Cardiac muscle cell (in vitro differentiated cells and primary cell): ENCODE measurements at regions not wholly inside any gene's neighbourhood (a gene's known extent, or its start where the extent isn't known, plus 50 kb on each side); places are given as distances from the start of the nearest gene placed in this dataset.

Experiments
- DNase-seq, 2 donors: peaks; one replicate each; pipeline versions ENCODE4 v3.0.0 to v3.0.0-alpha.2; 2010 to 2017; ENCODE audit warnings: low read depth in 1 of 2, low spot score in 1 of 2
- H3K27ac ChIP-seq: fragments of 200-600 bp; sonication (generic); 2 replicates; pipeline ENCODE4 v1.5.1; 2016
- H3K27me3 ChIP-seq: fragments of 200-600 bp; sonication (generic); 2 replicates; pipeline ENCODE4 v1.6.0; 2016; ENCODE audit warnings: control low read depth
- H3K36me3 ChIP-seq: fragments of 200-600 bp; sonication (generic); 2 replicates; pipeline ENCODE4 v1.5.1; 2016; ENCODE audit warnings: control low read depth
- H3K4me1 ChIP-seq: fragments of 200-600 bp; sonication (generic); 2 replicates; pipeline ENCODE4 v1.8.1; 2017; ENCODE audit warnings: low read depth, mild to moderate bottlenecking, mixed run types
- H3K4me3 ChIP-seq: fragments of 200-600 bp; sonication (generic); 2 replicates; pipeline ENCODE4 v1.5.1; 2016; ENCODE audit warnings: mild to moderate bottlenecking
- H3K9me3 ChIP-seq: fragments of 200-600 bp; sonication (generic); 2 replicates; pipeline ENCODE4 v1.5.1; 2017; ENCODE audit warnings: low read depth, mild to moderate bottlenecking, control low read depth
- CTCF ChIP-seq: IDR thresholded peaks from 2 replicates; pipeline ENCODE4 v1.5.1; 2012; ENCODE audit warnings: low read depth, mild to moderate bottlenecking, low read length

GRCh38 chr15:99474909-99475753 is 90.7 kb upstream of the MEF2A start:
- no peaks in the 10 kb centered on the region for H3K27me3 ChIP-seq
- peaks cover 30% of the 10 kb centered on the region for H3K4me1 ChIP-seq
- no peak for TF ChIP-seq CTCF
- H3K9me3 ChIP-seq, result no peaks in the 10 kb centered on the region
- H3K4me3 ChIP-seq, result no peak overlapping the region
- no peak overlapping the region for H3K27ac ChIP-seq
- no peaks in the 10 kb centered on the region for H3K36me3 ChIP-seq
- DNase-seq, result no peak

DNA sequence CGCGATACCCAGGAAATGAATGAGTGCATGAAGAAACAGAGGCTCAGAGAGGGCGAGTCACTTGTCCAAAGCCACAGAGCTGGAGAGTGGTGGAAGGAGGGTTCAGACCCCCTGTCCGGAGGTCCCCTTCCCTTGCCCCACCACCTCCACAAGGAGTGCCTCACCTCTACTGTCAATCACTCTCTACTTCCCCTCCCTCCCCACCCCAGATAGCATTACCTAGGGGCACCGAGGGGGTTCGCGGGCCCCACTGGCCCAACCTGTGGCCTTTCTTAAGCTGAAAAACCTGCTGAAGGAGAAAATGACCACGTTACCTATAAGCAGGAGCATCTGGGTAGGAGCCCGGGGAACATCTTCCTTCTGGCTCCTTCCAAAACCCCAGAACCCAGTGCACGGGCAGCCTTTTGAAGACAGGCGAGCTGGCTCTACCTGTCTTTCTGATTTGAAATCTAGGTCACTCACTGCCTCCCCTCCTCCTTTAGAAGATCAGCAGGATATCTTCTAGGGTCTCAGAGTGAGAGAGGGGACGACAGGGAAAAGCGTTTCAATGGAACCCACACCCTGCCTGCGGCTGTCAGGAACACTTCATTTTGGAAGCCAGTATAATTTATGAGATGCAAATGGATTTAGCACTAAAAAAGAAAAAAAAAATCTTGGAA is 89.9 kb upstream of the MEF2A start:
- H3K27ac ChIP-seq, result no peak overlapping the region
- no peaks in the 10 kb centered on the region for H3K27me3 ChIP-seq
- no peaks in the 10 kb centered on the region for H3K9me3 ChIP-seq
- no peak for TF ChIP-seq CTCF
- DNase-seq, result no peak
- peaks cover 30% of the 10 kb centered on the region for H3K4me1 ChIP-seq
- no peak overlapping the region for H3K4me3 ChIP-seq
- no peaks in the 10 kb centered on the region for H3K36me3 ChIP-seq

- no peaks in the 10 kb centered on the region for H3K9me3 ChIP-seq
- H3K4me3 ChIP-seq, result no peak overlapping the region
- no peaks in the 10 kb centered on the region for H3K27me3 ChIP-seq
- H3K27ac ChIP-seq, result no peak overlapping the region
- H3K4me1 ChIP-seq, result peaks cover 30% of the 10 kb centered on the region
- H3K36me3 ChIP-seq, result no peaks in the 10 kb centered on the region
- DNase-seq, result peak in 1 of 2 donors; percentile 97
- no peak for TF ChIP-seq CTCF
Measured at GRCh38 chr15:99476413-99477222, 89.2 kb upstream of the MEF2A start.

GRCh38 chr15:99477791-99478471 is 87.9 kb upstream of the MEF2A start:
- no peak overlapping the region for H3K27ac ChIP-seq
- no peaks in the 10 kb centered on the region for H3K36me3 ChIP-seq
- H3K27me3 ChIP-seq, result no peaks in the 10 kb centered on the region
- peaks cover 18% of the 10 kb centered on the region for H3K4me1 ChIP-seq
- no peaks in the 10 kb centered on the region for H3K9me3 ChIP-seq
- no peak for TF ChIP-seq CTCF
- H3K4me3 ChIP-seq, result no peak overlapping the region
- DNase-seq, result no peak

DNA sequence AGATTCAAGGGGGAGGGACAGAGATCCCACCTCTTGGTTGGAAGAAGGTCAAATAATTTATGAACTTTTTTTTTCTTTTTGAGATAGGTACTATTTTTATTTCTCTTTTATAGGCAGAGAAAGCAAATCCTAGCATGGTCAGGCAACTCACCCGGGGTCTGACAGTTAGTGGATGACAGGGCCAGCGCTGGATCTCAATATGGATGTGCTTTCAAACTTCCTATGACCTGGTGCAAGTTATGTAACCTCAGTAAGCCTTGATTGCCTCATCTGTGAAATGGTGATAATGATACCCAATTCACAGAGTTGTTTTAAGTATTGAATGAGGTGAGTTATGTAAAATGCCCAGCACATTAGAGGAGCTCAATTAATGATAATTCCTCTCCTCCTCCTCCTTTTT is 86.8 kb upstream of the MEF2A start:
- no peak for TF ChIP-seq CTCF
- Histone ChIP-seq H3K27ac (no peak overlapping the region), H3K27me3 (no peaks in the 10 kb centered on the region), H3K4me1 (peaks cover 8% of the 10 kb centered on the region), H3K9me3 (no peaks in the 10 kb centered on the region), H3K4me3 (no peak overlapping the region), H3K36me3 (no peaks in the 10 kb centered on the region)
- no peak for DNase-seq
